NK-92 treated with Interleukin-12 subunit alpha and Interleukin-12 subunit beta, amount 100 ng/mL, for 24 hours (cell line): ENCODE measurements at regions not wholly inside any gene's neighbourhood (a gene's known extent, or its start where the extent isn't known, plus 50 kb on each side); places are given as distances from the start of the nearest gene placed in this dataset.
"Not testable (repeated sequence)": the region's sequence is repeated elsewhere in the genome, so short reads cannot be mapped to it uniquely, and the experiment has no call there.

ENCODE experiments used
- DNase-seq: peaks from one replicate; lab custom pipeline; 2025; lab: John Stamatoyannopoulos, UW

DNA sequence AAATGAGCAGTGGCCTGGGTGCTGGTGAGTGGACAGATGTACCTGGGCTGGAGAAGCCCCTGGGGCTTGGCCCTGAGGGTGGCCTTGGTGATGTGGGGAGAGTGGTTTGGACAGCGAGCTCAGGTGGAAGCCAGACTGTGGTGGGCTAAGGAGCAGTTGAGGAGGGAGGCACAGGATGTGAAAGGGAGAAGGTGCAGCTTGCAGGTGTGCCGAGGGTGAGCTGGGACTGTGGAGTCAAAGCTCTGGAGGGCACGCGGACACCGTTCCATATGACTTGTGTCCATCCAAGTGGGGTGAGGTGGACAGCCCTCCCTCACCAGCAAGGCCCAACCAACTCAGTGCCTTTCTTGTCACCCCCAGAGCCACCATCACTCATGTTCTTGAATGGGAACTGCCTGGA is 170.8 kb upstream of the ZNF267 start:
- DNase-seq, result no peak

DNA sequence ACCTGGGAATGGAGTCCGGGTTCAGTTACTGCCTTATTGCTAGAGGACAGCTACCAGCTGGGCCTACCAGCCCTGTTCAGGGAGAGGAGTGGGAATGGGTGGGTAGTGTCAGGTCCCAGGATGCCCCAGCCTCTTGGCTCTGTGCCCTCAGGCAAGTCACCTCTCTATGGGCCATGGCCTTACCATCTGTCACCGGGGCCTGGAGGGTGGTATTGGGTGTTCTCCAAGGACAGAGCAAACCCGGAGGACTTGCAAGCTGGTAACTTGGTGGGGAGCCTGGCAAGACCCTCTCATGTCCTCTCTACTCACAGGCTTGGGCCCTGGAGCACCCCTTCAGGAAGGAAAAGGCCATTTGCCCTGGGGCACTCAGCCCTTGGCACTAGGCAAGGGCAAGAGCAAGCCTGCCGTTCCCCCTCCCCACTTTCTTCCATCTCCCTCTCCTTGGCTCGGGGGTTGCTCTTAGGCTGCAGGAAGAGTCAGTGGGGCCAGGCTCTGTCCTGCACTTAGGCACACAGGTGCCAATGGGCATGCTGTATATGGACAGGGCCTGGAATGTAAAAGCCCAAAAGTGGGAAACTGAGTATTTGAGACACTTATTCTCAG is 170.0 kb upstream of the ZNF267 start:
- no peak for DNase-seq

DNA sequence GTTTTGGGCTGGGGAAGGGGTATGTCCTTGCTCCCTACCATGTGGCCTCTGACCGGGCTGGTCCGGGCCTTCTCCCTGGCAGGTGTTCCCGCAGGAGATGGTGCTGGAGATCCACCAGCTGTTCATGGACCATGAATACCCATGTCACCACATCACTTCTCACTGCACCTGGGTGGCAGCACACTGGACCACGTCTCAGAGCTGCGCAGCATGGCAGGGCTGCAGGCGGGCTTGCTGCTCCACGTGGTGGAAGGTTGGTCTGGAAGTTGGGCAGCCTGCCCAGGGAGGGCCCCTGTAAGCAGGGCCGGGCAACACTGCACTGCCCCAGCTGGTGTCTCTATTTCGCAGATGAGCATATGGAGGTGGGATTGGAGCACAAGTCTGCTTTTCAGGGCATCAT is 169.5 kb upstream of the ZNF267 start:
- DNase-seq, result no peak

DNA sequence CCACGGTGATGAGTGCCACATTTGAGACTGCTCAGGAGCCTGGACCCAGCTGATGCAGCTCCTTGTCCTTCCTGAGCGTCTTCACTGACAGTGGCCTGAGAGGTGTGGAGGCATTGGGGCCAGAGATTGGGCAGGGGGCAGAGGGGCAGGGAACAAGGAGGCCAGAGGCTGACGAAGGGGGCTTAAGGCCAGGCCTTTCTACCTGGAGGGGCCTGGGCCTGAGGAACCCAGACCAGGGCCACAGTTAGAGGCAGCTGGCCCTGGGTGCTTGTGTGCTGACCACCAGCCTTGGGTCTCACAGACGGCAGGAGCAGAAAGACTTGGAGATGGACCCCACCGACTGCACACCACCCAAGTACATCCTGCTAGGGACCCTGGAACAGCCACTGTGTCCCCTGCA is 168.2 kb upstream of the ZNF267 start:
- no peak for DNase-seq

DNA sequence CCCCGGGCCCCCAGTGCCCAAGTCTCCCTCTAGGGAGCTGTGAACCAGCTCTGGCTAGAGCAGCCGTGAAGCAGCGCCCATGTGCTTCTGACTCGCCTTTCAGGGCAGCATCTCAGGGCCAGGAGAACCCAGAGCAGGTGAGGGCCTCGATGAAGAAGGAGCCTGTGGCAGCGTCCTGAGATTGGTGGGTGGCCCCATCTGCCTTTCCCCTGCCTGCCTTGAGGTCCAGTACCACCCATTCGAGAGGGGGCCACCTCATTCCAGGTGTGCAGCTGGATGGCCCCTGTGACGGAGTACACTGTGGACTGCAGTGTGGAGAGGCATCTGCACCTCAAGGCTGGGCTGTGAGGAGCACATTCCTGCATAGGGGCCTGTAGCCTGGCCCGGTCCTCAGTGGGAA is 167.3 kb upstream of the ZNF267 start:
- DNase-seq, result no peak

DNA sequence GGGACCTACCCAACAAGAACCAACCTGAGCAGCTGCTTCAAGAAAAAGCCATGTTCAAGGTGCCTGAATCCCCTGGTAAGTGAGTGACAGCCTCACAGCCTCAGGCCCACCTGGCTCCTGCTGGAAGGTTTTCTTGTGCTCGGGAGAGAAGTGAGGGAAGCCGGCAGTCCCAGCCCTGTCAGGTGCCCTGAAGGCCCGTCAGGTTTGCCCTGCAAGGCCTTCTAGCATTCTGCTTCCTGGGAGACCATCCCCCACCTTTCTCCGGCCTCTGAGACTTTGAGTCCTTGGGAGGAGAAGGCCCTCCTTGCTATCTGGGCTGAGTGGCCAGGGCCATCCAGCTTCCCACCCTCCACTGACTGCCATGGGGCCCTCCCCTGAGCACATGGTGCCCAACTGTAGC is 166.7 kb upstream of the ZNF267 start:
- DNase-seq, result no peak

DNA sequence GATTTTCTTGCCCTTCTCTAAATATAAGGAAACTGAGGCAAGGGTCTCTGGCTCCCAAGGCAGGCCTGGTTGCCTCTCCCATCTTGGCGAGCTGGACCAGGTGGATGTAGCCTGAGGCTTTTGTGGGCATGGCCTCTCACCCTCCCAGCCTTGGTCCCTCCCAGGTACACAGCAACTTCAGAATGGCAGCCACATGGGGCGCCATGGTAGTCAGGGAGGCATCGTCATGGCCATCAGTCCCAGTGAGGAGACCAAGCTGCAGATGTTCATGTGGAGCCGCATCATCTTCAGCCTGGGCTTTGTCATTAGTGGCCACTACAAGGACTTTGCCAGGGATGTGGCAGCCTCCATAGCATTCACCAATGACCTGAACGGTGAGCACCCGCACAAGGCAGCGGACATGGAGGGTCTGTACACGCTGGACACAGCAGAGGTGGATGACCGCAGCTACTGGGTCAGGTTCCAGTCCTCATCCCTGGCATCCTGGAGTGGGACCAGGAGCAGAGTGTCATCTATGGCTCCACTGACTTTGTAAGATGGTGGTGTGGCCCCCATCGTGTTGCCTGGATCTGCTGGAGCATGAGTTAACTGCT is 165.8 kb upstream of the ZNF267 start:
- no peak for DNase-seq

DNA sequence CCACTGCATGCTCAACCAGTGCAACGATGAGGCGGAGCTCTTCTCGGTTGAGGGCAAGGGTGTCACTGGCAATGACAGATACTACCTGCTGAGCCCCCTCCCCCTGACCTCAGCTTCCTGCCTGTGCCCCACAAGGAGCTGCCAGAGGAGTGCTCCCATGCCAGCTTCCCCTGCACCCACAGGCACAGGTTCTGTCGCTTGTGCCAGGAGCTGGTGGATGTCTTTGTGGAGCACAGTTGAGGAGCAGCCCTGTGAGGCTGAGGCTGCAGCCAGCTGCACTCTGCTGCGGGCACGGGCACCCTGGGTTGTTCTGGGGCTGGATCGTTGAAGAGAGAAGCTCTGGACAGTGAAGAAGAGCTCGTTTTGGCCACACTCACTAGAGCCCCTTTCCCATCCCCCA is 165.3 kb upstream of the ZNF267 start:
- DNase-seq, result no peak

DNA sequence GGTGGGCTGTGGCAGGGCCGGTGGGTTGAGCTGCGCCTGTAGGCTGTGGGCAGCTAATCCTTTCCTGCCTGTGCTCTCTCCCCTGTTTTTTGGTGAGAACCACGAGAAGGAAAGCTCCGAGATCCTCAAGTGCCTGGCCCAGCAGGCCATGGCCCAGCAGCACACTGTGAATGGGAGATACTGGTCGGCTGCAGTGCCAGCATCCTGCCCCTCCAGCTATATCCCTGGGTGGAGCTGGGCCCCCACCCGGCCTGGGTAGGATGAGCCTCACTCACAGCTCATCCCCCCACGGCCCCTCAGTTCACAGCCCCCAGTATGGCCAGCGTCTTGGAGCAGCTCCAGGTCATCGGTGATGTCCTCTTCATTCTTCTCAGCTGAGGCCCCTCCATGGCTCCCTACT is 164.4 kb upstream of the ZNF267 start:
- no peak for DNase-seq

DNA sequence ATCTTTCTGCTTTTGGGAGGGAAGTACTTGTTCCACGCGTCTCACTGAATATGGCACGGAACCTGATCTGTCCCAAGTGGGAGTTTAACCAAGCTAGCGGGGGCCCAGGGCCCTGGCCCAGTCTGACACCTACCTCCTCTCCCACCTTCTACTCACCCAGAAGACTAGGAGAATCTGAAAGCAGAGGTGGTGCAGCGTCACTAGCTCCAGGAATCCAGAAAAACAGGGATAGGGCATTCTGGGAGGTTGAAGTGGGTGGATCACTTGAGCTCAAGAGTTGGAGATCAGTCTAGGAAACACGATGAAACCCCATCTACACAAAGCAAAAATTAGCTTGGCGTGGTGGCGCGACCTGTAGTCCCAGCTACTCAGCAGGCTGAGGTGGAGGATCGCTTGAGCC is 163.5 kb upstream of the ZNF267 start:
- no peak for DNase-seq

DNA sequence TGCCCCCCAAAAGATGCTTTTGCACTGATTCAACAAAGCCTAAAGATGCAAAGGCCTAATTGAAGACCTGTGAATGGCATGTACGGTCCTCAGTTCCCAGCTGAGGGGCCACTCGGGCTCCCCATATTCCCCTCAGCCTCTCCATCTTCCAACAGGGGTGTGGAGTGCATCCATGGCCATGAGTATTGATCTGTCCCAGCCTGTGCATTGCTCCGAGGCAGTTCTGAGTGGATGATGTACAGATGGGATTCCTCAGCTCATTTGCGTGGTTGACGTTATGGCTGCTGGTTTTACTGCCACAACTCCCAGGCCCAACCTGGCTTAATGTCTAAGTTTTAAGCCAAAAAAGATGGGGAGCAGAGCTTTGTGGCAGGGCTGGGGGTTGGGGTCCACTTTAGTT is 162.7 kb upstream of the ZNF267 start:
- DNase-seq, result no peak

DNA sequence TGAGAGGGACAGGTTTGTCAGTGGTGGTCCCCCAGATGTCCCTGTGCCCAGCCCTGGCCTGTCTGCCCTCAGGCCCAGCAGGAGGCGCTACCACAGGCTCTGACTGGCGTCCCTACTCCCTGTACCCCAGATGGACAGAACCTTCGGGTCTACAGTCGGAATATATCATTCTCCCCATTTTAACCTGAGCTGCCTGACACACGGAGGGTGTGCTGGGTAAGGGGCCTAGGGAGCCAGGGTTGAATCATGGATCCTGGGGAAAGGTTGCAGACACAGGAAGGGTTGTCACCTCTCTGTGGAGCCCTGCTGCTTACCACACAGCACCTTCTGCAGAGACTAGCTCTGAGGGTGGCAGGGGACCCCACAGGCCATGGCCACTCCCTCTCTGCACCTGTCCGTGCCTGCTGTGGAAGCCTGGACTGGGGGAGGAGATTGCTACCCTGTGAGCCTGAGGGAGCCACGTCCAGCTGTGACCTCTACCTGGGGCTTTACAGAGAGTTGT is 162.2 kb upstream of the ZNF267 start:
- DNase-seq, result no peak

DNA sequence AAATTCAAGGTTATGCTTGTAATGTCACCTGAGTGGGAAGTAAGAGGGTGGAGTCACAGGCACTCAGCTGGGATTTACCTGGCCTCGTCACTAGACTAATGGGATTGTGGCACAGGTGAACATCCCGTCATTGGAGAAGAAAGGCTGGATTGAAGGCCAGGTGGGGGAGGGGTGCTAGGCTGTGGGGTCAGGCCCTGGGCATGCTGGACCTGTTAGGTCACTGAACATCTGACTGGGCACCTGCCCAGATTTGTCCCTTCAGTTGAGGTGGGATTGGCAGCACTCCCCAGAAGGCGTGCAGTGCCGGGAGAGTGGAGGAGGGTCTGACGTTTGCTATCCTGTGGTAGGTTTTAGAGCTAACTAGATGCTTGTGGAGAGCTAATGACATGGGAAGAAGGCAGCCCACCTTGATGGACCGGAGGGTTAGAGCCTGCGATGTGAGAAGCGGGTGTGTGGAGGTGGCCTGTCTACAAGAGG is 161.5 kb upstream of the ZNF267 start:
- no peak for DNase-seq

DNA sequence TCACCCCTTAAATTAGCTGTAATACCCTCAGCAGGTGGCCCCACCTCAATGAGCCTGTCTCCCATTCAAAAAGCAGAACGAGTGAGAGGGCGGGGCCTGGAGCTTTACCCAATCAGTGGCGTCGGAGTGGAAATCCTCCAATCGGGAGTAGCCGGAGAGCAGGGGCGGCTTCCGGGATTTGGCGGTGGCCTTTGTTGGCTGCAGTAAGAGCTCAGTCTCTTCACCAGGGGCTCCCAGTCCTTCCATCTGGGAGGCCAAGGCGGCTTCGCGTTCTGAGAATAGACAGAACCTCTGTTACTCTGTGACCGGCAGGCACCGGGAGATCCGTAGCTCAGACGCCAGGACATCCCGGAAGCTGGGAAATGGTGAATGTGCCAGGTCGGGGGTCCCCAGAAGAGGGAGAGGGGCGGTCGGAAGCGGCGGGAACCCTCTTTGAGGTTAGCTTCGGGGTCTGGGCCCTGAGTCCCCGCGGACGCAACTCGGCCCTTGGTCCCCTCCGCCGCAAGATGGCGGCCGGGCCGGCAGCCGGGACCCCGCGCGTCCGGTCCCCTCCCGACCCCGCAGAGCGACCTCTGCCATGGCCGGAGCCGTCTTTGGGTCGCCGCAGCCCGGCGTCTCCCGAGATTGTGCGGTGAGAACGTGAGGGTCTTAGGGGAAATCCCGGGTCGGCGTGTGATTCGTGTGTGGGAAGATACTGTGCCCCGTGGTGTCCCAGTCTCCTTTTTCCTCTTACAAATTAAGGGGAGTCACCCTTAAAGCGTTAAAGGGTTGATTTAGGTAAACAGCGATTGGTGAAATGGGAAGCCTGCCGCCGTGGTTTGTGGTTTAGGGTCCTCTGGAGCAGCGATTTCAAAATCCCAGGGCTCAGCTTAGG is 160.3 kb upstream of the ZNF267 start:
- DNase-seq, result peak; percentile 90

DNA sequence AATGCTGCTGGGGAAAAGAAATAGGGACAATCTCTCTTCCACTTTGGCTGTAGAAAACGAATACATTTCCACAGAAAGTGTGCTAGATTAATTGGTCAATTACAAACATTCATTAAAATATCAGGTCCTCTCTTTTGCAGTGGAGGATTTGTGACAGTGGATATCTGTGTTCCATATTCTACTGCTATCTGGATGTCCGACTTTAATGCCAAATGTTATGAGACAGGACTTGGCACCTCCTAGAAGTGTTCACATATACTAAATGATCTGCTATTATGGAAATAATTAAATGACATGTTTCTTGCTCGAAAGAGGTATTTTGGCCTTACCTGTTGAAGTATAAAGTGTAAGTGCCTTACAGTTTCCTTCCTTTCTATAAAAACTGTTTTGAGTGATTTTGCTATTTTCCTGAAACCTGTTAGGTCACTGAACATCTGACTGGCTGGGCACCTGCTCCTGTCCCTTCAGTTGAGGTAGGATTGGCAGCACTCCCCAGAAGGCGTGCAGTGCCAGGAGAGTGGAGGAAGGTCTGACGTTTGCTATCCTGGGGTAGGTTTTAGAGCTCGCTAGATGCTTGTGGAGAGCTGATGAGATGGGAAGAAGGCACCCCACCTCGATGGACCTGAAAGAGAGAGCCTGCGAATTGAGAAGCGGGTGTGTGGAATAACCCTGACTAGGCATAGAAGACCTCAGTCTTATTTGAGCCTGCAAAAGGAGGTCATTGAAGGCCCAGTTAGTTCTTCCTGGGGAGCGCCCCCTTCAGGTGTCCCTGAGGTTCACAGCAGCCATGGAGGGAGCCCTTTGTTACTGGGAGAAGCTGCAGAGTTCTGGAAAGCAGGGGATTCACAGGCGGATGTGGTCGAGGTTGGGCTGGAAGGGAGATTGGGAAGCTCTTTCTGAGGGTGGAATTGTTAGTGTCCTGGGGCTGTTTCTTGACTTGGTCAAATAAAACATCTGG is 159.4 kb upstream of the ZNF267 start:
- DNase-seq, result no peak

DNA sequence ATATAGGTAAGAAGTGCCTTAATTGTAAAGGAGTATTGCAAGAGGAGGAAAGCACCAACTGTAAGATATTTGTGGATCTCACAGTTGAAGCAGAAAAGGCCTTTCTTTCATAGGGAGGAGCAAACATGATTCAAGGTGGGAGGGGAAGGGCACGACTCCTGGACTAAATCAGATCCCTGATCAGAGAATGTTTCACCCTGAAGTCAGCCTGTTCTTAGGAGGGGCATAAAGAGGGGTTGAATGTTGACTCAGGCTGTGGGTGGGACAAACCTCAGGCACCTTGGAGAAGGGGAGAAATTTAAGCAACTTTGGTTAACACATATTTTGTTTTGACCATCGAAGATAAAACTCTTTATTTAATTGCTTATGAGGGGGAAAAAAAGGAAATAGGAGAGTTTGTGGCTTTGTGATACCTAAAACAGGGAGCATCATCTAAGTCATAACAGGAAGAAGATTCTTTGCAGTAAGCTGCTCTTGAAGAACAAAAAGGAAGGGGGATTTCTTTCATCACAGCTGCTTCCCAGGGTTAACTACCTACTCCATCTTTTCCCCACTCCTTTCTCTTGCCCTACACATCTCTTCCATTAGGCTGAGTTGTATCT is 158.6 kb upstream of the ZNF267 start:
- no peak for DNase-seq

DNA sequence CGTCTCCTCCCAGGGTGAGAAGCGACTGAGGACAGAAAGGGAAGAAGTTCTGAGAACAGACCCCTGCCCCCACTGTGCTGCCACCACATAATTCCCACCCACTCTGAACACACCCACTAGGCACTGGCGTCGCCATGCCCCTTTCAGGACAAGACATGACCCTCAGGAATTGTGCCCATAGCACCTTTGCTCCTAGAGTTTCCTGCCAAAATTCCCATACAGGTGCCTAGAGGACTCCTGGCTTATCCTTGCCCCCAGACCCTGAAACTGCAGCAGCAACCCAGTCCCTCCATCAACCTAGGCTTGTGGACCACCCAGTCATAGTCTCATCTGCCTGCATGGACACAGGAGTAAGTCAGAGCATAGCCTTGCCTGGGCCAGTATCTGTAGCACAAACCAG is 157.7 kb upstream of the ZNF267 start:
- no peak for DNase-seq

DNA sequence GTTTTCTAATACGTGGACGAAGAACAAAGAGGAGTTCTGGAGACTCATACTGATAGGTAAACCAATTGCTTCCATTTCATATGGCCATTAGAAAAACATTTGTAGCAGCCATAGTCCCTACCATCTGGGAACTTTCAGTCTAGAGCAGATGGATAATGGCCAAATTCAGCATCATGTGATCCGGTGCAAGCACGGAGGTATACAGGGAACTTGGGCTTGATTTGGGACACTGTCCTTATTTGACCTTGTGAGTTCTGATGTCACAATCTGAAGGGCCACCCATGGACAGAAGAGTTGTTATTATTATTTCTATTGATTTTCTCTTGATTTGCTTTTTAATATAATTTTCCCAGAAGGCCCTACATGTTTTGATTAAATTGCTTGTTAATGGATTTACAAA is 154.6 kb upstream of the ZNF267 start:
- no peak for DNase-seq

DNA sequence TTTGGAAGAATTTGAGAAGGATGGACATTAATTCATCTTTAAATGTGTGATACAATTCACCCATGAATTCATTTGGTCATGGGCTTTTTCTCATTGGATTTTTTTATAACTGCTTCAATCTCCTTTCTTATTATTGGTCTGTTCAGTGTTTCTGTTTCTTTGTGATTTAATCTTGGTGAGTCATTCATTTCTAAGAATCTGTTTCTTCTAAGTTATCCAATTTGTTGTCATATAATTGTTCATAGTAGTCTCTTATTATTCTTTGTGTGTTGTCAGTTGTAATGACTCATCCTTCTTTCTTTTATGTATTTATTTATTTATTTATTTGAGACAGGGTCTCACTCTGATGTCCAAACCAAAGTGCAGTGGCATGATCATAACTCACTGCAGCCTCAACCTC is 146.1 kb upstream of the ZNF267 start:
- DNase-seq, result no peak

DNA sequence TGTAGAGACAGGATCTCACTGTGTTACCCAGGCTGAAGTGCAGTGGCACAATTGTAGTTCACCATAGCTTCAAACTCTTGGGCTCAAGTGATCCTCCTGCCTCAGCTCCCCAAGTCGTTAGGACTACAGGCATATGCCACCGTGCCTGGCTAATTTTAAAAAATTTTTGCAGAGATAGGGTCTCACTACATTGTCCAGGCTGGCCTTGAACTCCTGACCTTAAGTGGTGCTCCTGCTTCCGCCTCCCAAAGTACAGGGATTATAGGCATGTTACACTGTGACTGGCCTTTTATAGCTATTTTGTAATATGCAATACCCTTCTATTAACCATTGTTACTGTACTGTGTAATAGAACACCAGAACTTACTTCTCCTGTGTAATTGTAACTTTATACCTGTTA is 139.3 kb upstream of the ZNF267 start:
- DNase-seq, result no peak

DNA sequence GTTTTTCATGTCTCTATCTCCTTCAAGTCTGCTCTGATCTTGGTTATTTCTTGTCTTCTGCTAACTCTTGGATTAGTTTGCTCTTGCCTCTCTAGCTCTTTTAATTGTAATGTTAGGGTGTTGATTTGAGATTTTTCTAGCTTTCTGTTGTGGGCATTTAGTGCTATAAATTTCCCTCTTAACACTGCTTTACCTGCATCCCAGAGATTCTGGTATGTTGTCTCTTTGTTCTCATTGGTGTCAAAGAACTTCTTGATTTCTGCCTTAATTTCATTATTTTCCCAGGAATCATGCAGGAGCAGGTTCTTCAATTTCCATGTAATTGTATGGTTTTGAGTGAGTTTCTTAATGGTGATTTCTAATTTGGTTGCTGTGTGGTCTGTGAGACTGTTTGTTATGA is 128.5 kb upstream of the ZNF267 start:
- not testable (repeated sequence) for DNase-seq

DNA sequence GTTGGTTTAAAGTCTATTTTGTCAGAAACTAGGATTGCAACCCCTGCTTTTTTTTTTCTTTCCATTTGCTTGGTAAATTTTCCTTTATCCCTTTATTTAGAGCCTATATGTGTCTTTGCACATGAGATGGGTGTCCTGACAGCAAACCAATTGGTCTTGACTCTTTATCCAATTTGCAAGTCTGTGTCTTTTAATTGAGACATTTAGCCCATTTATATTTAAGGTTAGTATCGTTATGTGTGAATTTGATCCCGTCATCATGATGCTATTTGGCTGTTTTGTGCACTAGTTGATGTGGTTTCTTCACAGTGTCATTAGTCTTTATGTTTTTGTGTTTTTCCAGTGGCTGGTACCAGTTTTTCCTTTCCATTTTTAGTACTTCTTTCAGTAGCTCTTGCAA is 127.7 kb upstream of the ZNF267 start:
- no peak for DNase-seq
